Hypothalamus (tissue), 51 donors: ENCODE measurements at regions not wholly inside any gene's neighbourhood (a gene's known extent, or its start where the extent isn't known, plus 50 kb on each side); places are given as distances from the start of the nearest gene placed in this dataset.

Experiments used
- DNase-seq, 51 donors: peaks; one replicate each; lab custom pipeline; 2025; lab: John Stamatoyannopoulos, UW

GRCh38 chr13:112124141-112124540 lies 57.2 kb downstream of the SOX1 start:
- DNase-seq: no peak

- DNase-seq: no peak
Observed at GRCh38 chr13:112127564-112128330, 60.8 kb downstream of the SOX1 start.

GRCh38 chr13:112128331-112128610 lies 61.3 kb downstream of the SOX1 start:
- no peak for DNase-seq

DNA sequence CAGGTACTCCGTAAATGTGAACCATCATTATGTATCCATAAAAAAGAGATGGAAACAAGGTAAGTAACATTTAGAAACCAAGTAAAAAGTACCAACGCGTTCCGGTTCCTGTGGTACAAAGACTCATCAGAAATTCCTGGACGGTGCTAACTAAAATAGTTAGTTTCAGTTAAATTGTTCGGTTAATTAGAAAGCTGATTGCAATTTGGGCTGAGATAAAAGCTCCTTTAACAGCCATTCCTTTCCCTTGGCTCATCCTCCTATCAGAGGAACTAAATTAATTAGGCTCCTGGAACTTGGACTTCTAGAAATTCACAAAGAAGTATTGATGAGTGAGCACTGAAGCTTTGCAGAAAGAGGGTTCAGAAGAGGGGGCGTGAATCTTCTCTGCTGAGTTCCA lies 63.5 kb downstream of the SOX1 start:
- no peak for DNase-seq

- no peak for DNase-seq
Observed at GRCh38 chr13:112131081-112131712, 64.2 kb downstream of the SOX1 start.

- DNase-seq: no peak
Observed at GRCh38 chr13:112131713-112132113, 64.8 kb downstream of the SOX1 start.

DNA sequence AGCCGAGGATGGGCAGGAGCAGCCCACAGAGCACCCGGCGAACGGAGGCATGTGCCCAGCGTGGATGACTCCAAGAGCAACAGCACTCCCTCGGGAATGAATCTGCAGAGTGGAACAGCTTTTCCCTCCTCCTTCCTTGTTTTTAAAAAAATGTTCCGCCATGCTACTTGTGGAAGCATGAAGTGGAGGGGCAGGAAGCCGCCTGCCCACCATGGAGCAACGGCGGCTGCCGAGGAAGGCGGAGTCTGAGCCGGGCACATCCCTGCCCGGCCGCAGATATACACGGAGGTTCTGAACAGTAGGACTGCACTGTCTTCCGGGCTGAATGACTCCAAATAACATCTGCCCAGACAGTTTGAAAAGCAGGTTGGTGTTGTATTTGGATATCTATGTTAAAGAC lies 65.2 kb downstream of the SOX1 start:
- no peak for DNase-seq

- no peak for DNase-seq
Observed at GRCh38 chr13:112132619-112133018, 65.7 kb downstream of the SOX1 start.

- DNase-seq: no peak
Observed at GRCh38 chr13:112133499-112134390, 66.8 kb downstream of the SOX1 start.

DNA sequence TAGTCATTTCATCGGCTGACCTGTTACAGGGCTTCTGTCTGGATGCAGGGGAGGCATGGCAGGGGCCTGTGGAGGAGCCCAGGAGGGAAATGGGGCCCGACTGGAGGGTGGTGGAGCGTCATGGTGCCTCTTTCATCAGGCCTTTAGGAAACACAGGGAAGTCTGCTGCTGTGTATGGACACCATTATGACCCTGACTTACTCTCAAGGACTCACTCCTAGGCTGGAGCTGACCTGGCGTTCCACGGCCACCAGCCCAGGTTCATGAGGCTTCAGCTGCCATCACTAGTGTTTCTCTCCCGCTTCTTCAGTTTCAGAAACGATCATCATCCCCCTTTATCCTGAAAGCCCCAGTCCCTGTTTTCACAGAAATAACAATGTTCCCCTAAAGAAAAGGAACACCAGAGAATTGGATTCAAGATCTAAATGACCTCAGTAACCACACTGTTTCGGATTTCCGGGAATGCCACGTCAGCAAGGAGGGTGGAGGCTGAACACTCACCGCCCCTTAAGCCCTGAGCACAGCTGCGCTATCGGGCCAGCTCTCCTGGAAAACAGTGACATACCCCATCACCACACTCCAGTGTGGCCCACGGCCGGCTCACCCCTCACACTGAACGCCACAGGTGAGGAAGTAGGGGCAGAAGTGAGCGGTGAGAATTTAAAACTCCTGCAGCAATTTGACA lies 67.6 kb downstream of the SOX1 start:
- DNase-seq: no peak

DNA sequence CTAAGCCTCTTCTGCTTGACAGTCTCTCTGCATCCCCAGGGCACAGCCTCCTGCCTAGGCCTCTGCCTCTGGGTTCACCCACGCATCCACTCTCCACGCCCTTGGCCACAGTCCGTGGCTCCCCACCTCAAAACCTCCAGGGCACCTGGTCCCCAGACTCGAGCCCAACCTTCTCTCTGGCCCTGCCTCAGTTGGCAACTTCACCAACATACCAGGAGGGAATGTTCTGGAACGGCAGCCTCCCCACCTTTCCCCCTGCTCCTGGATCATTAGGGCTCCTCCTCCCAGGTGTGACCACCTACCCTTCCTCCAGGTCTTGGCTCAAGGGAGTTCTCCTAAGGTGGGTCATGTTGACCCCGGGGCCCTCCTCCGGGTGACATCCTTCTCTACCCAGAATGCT lies 69.1 kb downstream of the SOX1 start:
- no peak for DNase-seq

GRCh38 chr13:112137144-112137543 lies 70.2 kb downstream of the SOX1 start:
- no peak for DNase-seq

DNA sequence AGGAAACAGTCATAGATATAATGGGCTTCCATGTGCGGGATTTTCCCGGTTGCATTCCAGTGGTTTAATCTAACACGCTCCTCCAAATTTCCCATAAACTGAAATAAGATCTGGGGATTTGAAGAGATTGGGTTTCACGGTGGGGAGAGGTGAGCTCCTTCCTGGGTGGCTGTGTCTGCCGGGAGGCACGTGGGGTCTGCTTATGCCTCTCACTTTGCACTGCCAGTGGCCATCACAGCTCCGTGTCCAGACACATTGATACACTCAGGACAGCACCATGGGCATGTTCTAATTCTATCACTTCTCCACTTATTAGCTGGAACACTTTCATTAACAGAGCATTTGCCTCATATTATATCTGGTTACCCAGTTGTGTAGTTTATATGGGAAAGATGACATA lies 73.4 kb downstream of the SOX1 start:
- DNase-seq: no peak

- no peak for DNase-seq
Observed at GRCh38 chr13:112141643-112142400, 74.9 kb downstream of the SOX1 start.

DNA sequence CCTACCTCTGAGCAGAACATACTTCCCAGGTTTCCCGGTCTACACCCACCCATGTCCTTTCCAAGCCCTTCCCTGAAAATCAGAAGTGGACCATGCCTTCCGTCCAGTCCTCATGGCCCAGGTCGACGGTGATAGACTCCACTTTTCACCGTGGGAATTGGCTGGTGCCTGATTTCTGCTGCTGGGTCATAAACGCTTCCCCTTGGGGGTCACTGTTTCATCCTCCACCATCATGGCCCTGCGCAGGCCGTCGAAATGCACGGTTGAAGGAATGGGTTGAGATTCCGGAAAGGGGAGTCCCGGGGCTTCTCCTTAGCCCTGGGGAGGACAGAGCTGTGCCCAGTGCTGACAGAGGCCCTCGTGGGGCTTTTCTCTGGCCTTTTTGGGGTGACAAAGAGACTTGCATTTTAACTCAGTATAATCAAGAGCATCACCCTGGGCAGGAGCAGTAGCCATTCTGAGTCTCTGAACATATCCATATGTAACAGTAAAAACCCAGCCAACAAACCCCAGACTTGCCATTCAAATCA lies 75.5 kb downstream of the SOX1 start:
- no peak for DNase-seq

DNA sequence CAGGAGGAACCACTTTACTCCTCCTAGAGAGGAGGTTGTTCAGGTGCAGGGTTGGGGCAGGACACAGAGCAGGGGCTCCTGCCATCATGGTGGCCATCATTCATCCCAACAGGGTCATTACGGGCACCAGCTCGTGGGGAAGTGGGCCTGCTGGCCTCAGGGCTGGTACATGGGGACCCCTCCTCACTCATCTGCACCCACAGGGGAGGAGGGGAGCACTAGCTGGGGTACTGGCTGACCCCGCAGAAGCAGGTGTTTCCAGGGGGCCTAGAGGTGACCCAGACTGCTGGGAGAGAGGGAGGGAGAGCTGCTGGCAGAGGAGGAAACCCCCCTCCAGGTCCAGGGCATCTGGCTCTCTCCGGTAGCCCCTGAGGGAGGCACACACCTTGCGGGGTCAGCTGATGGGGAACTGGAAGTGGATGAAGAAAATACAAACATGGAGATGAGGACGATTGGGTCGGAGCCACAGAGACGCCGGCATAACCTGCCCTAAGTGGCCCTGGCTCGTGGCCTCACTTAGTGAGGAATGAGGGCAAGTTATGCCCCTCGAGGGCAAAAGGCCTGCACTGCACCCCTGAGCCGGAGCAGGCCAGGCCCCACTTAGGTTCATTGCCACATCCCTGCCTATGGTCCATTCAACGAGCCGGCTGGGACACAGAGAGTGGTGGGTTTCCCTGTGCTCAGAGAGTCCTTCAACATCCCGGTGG lies 76.2 kb downstream of the SOX1 start:
- DNase-seq: no peak

GRCh38 chr13:112143753-112144615 lies 77.0 kb downstream of the SOX1 start:
- DNase-seq: no peak
